GM23338 (cell line): ENCODE measurements at regions not wholly inside any gene's neighbourhood (a gene's known extent, or its start where the extent isn't known, plus 50 kb on each side); places are given as distances from the start of the nearest gene placed in this dataset.

Experiments used
- ATAC-seq: fragments of 200-7000 bp; cut with Tn5 transposase; 3 replicates; pipeline ENCODE4 v1.9.1; 2020
- DNase-seq: peaks from one replicate; pipeline ENCODE4 v3.0.0-alpha.2; 2015; ENCODE audit warnings: low spot score
- H2AFZ ChIP-seq: fragments of 200-600 bp; sonication (generic); 2 replicates; pipeline ENCODE4 v1.8.0; 2016; ENCODE audit warnings: antibody characterized with exemption, mild to moderate bottlenecking, moderate library complexity
- H3F3A ChIP-seq: fragments of 200-600 bp; sonication (generic); replicated peaks from 2 replicates; pipeline ENCODE4 v1.8.0; 2017; ENCODE audit warnings: antibody characterized with exemption, mixed run types, low read depth
- H3K27ac ChIP-seq: fragments of 200-600 bp; sonication (generic); 2 replicates; pipeline ENCODE4 v1.6.1; 2016; ENCODE audit warnings: low read depth
- H3K27me3 ChIP-seq: fragments of 200-600 bp; sonication (generic); 2 replicates; pipeline ENCODE4 v1.8.0; 2016; ENCODE audit warnings: mild to moderate bottlenecking, mixed run types, moderate library complexity; ENCODE audit not compliant: insufficient read depth
- H3K36me3 ChIP-seq: fragments of 200-600 bp; sonication (generic); 2 replicates; pipeline ENCODE4 v1.8.0; 2016; ENCODE audit warnings: mild to moderate bottlenecking; ENCODE audit not compliant: insufficient read depth
- H3K4me1 ChIP-seq: fragments of 200-600 bp; sonication (generic); 2 replicates; pipeline ENCODE4 v1.8.0; 2016; ENCODE audit warnings: mild to moderate bottlenecking, moderate library complexity; ENCODE audit not compliant: insufficient read depth
- H3K4me2 ChIP-seq: fragments of 200-600 bp; sonication (generic); 2 replicates; pipeline ENCODE4 v1.7.1; 2017; ENCODE audit warnings: mixed run types
- H3K4me3 ChIP-seq: fragments of 200-600 bp; sonication (generic); 2 replicates; pipeline ENCODE4 v1.6.1; 2016; ENCODE audit warnings: mixed run types
- H3K79me2 ChIP-seq: fragments of 200-600 bp; sonication (generic); replicated peaks from 2 replicates; pipeline ENCODE4 v1.8.0; 2017; ENCODE audit warnings: mild to moderate bottlenecking; ENCODE audit not compliant: insufficient read depth
- H3K9me2 ChIP-seq: fragments of 200-600 bp; sonication (generic); 2 replicates; pipeline ENCODE4 v1.8.0; 2017; ENCODE audit not compliant: insufficient read depth
- H4K20me1 ChIP-seq: fragments of 200-600 bp; sonication (generic); replicated peaks from 2 replicates; pipeline ENCODE4 v1.8.0; 2017; ENCODE audit warnings: mild to moderate bottlenecking; ENCODE audit not compliant: insufficient read depth
- H3K27ac Mint-ChIP-seq: 2 replicates; pipeline ENCODE4 v1.8.0; 2020; ENCODE audit warnings: inconsistent platforms, mild to moderate bottlenecking, moderate library complexity, mixed read lengths
- H3K27me3 Mint-ChIP-seq: 3 replicates; pipeline ENCODE4 v1.8.0; 2022; ENCODE audit warnings: low read depth, mild to moderate bottlenecking, moderate library complexity, mixed read lengths, inconsistent platforms; ENCODE audit not compliant: insufficient read depth, poor library complexity
- H3K36me3 Mint-ChIP-seq: 3 replicates; pipeline ENCODE4 v1.8.0; 2021; ENCODE audit warnings: low read depth, mild to moderate bottlenecking, inconsistent platforms, moderate library complexity, mixed read lengths
- H3K4me1 Mint-ChIP-seq: 3 replicates; pipeline ENCODE4 v1.8.0; 2020; ENCODE audit warnings: mild to moderate bottlenecking, inconsistent platforms, mixed read lengths
- H3K4me3 Mint-ChIP-seq: 3 replicates; pipeline ENCODE4 v1.8.0; 2021; ENCODE audit warnings: moderate library complexity, mild to moderate bottlenecking, inconsistent platforms, mixed read lengths
- H3K9me3 Mint-ChIP-seq: 3 replicates; pipeline ENCODE4 v1.8.0; 2020; ENCODE audit warnings: moderate library complexity, mild to moderate bottlenecking, inconsistent platforms, mixed read lengths
- CTCF ChIP-seq, 2 experiments: fragments of 200-600 bp in 1 of 2; sonication (generic) in 1 of 2; conservative IDR thresholded peaks; 2 replicates each; pipeline versions ENCODE4 v1.5.1 to v1.6.1; 2016 to 2017; ENCODE audit warnings: antibody characterized with exemption in 2 of 2, low read depth in 2 of 2, mild to moderate bottlenecking in 2 of 2, moderate library complexity in 1 of 2
- ETS1 ChIP-seq: IDR thresholded peaks from 2 replicates; pipeline ENCODE4 v1.6.1; 2016; ENCODE audit warnings: antibody characterized with exemption
- EZH2 ChIP-seq: fragments of 200-600 bp; sonication (generic); IDR thresholded peaks from one replicate; pipeline ENCODE4 v1.8.0; 2017; ENCODE audit warnings: antibody characterized with exemption, mild to moderate bottlenecking, low read depth; ENCODE audit not compliant: unreplicated experiment
- EZH2phosphoT487 ChIP-seq: fragments of 200-600 bp; sonication (generic); IDR thresholded peaks from one replicate; pipeline ENCODE4 v1.8.1; 2018; ENCODE audit warnings: antibody characterized with exemption; ENCODE audit not compliant: unreplicated experiment
- JUNB ChIP-seq: IDR thresholded peaks from one replicate; pipeline ENCODE4 v1.6.1; 2016; ENCODE audit warnings: antibody characterized with exemption; ENCODE audit not compliant: unreplicated experiment
- NANOG ChIP-seq: IDR thresholded peaks from 2 replicates; pipeline ENCODE4 v1.6.1; 2016; ENCODE audit warnings: antibody characterized with exemption, borderline replicate concordance
- POLR2AphosphoS5 ChIP-seq: IDR thresholded peaks from 2 replicates; pipeline ENCODE4 v1.6.1; 2016; ENCODE audit warnings: antibody characterized with exemption, low read depth
- STAT1 ChIP-seq: IDR thresholded peaks from one replicate; pipeline ENCODE4 v1.6.1; 2016; ENCODE audit warnings: antibody characterized with exemption; ENCODE audit not compliant: unreplicated experiment
- ZNF114 ChIP-seq: fragments of 250-450 bp; sonication (Bioruptor Pico); IDR thresholded peaks from 2 replicates; pipeline ENCODE4 v1.5.0; 2020; ENCODE audit warnings: mild to moderate bottlenecking, moderate library complexity
- ZNF331 ChIP-seq: fragments of 250-450 bp; sonication (Bioruptor Pico); IDR thresholded peaks from 2 replicates; pipeline ENCODE4 v1.5.0; 2020; ENCODE audit warnings: low read depth, mild to moderate bottlenecking, moderate library complexity
- ZNF462 ChIP-seq: fragments of 250-450 bp; sonication (Bioruptor Pico); IDR thresholded peaks from 2 replicates; pipeline ENCODE4 v1.5.0; 2020; ENCODE audit warnings: mild to moderate bottlenecking, moderate library complexity

- TF ChIP-seq CTCF (conservative IDR thresholded peaks at IDR 0.05; ENCODE audit: low read depth in 2 of 2) (no peak), ZNF114 (CRISPR knock-in tag) (no peak), ZNF331 (CRISPR knock-in tag) (no peak), ETS1 (no peak)
Observed at GRCh38 chr11:81802591-81802990, 931.1 kb downstream of the FAM181B start (continued).

GRCh38 chr11:81792416-81792815 is 941.2 kb downstream of the FAM181B start:
- Mint-ChIP-seq H3K27me3 (peaks cover 2% of the 10 kb centered on the region), H3K9me3 (no peaks in the 10 kb centered on the region; the same call in 2 of the 3 replicates), H3K4me1 (peaks cover 4% of the 10 kb centered on the region; the same call in 1 of the 3 replicates), H3K27ac (no peak overlapping the region), H3K4me3 (no peak overlapping the region), H3K36me3 (no peaks in the 10 kb centered on the region)
- Histone ChIP-seq H3K4me3 (no peak overlapping the region), H4K20me1 (no peaks in the 10 kb centered on the region), H3F3A (no peaks in the 10 kb centered on the region), H2AFZ (no peak overlapping the region), H3K27ac (no peak overlapping the region), H3K36me3 (no peaks in the 10 kb centered on the region), H3K9me2 (no peaks in the 10 kb centered on the region), H3K4me1 (no peaks in the 10 kb centered on the region), H3K27me3 (no peaks in the 10 kb centered on the region), H3K4me2 (no peak overlapping the region), H3K79me2 (no peaks in the 10 kb centered on the region)
- DNase-seq (no peak), ATAC-seq (no peak)
- TF ChIP-seq STAT1 (no peak), JUNB (no peak), ZNF462 (CRISPR knock-in tag) (no peak), CTCF (conservative IDR thresholded peaks at IDR 0.05; ENCODE audit: low read depth in 2 of 2) (no peak), POLR2AphosphoS5 (no peak), ETS1 (no peak), ZNF114 (CRISPR knock-in tag) (no peak), EZH2phosphoT487 (no peak), NANOG (no peak), EZH2 (no peak)
